ENCODE measurements at regions not wholly inside any gene's neighbourhood (a gene's known extent, or its start where the extent isn't known, plus 50 kb on each side); places are given as distances from the start of the nearest gene placed in this dataset.

GRCh38 chr10:2244471-2244870, 507.1 kb upstream of the ADARB2 start:
- TF ChIP-seq CTCF (IDR thresholded peaks at IDR 0.05) (no peak), POLR2AphosphoS5 (IDR thresholded peaks at IDR 0.05; ENCODE audit: insufficient read depth in 1 of 2, low read depth in 1 of 2) (no peak), POLR2A (IDR thresholded peaks at IDR 0.05) (no peak)
